ENCODE measurements at regions not wholly inside any gene's neighbourhood (a gene's known extent, or its start where the extent isn't known, plus 50 kb on each side); places are given as distances from the start of the nearest gene placed in this dataset.

- no peaks in the 10 kb centered on the region for H3K36me3 Mint-ChIP-seq
- intact Hi-C loops (cut with micrococcal nuclease) = no loop called here
- Histone ChIP-seq H3K36me3 (replicated peaks in 1 of 2; ENCODE audit: control insufficient read depth in 1 of 2, insufficient read depth in 2 of 2, low read length in 2 of 2) (no peaks in the 10 kb centered on the region), H3K79me2 (ENCODE audit: insufficient read depth, low read length) (no peaks in the 10 kb centered on the region), H3K9me3 (replicated peaks in 1 of 2; ENCODE audit: control insufficient read depth in 1 of 2, insufficient read depth in 1 of 2, low read length in 2 of 2) (no peaks in the 10 kb centered on the region), H3K4me2 (replicated peaks; ENCODE audit: extremely low read depth, low read length, poor library complexity, severe bottlenecking) (no peak overlapping the region), H4K20me1 (ENCODE audit: insufficient read depth, low read length) (no peaks in the 10 kb centered on the region), H2AFZ (ENCODE audit: insufficient read depth, low read depth, low read length, poor library complexity, severe bottlenecking) (no peak overlapping the region), H3K27me3 (ENCODE audit: control insufficient read depth in 2 of 2, insufficient read depth in 2 of 2, low read length in 2 of 2) (no peaks in the 10 kb centered on the region), H3K27ac (ENCODE audit: low read depth in 1 of 2, low read length in 2 of 2) (no peak overlapping the region), H3K4me3 (replicated peaks in 1 of 3; ENCODE audit: low read depth in 2 of 3, low read length in 3 of 3) (no peak overlapping the region), H3K9ac (ENCODE audit: insufficient read depth, low read length, poor library complexity, severe bottlenecking) (no peak overlapping the region), H3K4me1 (ENCODE audit: control insufficient read depth in 1 of 2, insufficient read depth in 2 of 2, low read length in 2 of 2) (no peaks in the 10 kb centered on the region)
- no peak overlapping the region for H3K4me3 Mint-ChIP-seq
- no peak overlapping the region for H3K27ac Mint-ChIP-seq
- no peak for TF ChIP-seq CTCF (IDR thresholded peaks at IDR 0.05)
- H3K9me3 Mint-ChIP-seq = peaks cover 0 to 1% (median 0%) of the 10 kb centered on the region in 7 donors
- H3K4me1 Mint-ChIP-seq = peaks cover 17% of the 10 kb centered on the region
- H3K27me3 Mint-ChIP-seq (ENCODE audit: low read depth in 3 of 3) = peaks cover 2 to 3% (median 2%) of the 10 kb centered on the region in 3 donors
- no CpG with 5 or more reads among the region's 2 CpGs for WGBS (ENCODE audit: insufficient coverage)
- no peak for DNase-seq
Measured at GRCh38 chr10:30730306-30730705, 100.8 kb upstream of the LYZL2 start.

GRCh38 chr10:30728766-30729165, 99.2 kb upstream of the LYZL2 start:
- WGBS (ENCODE audit: insufficient coverage) = 77% methylated on average over 3 of the region's 4 CpGs
- intact Hi-C loops (cut with micrococcal nuclease) = loop anchor here in 1 of 2 donors (5.0 to 10.0 kb wide), 2 partner anchors 1084 to 1266 kb away; no protein-coding TSS in a partner anchor
- Mint-ChIP-seq H3K9me3 (peaks cover 0 to 1% (median 0%) of the 10 kb centered on the region in 7 donors), H3K27ac (no peak overlapping the region), H3K4me3 (no peak overlapping the region), H3K36me3 (no peaks in the 10 kb centered on the region), H3K27me3 (ENCODE audit: low read depth in 3 of 3) (peaks cover 0 to 2% (median 1%) of the 10 kb centered on the region in 3 donors), H3K4me1 (peaks cover 12% of the 10 kb centered on the region)
- Histone ChIP-seq H3K36me3 (replicated peaks in 1 of 2; ENCODE audit: control insufficient read depth in 1 of 2, insufficient read depth in 2 of 2, low read length in 2 of 2) (no peaks in the 10 kb centered on the region), H3K4me2 (replicated peaks; ENCODE audit: extremely low read depth, low read length, poor library complexity, severe bottlenecking) (no peak overlapping the region), H3K27ac (ENCODE audit: low read depth in 1 of 2, low read length in 2 of 2) (no peak overlapping the region), H3K4me1 (ENCODE audit: control insufficient read depth in 1 of 2, insufficient read depth in 2 of 2, low read length in 2 of 2) (no peaks in the 10 kb centered on the region), H3K79me2 (ENCODE audit: insufficient read depth, low read length) (no peaks in the 10 kb centered on the region), H3K27me3 (ENCODE audit: control insufficient read depth in 2 of 2, insufficient read depth in 2 of 2, low read length in 2 of 2) (no peaks in the 10 kb centered on the region), H3K4me3 (replicated peaks in 1 of 3; ENCODE audit: low read depth in 2 of 3, low read length in 3 of 3) (no peak overlapping the region), H3K9me3 (replicated peaks in 1 of 2; ENCODE audit: control insufficient read depth in 1 of 2, insufficient read depth in 1 of 2, low read length in 2 of 2) (no peaks in the 10 kb centered on the region), H3K9ac (ENCODE audit: insufficient read depth, low read length, poor library complexity, severe bottlenecking) (no peak overlapping the region), H4K20me1 (ENCODE audit: insufficient read depth, low read length) (no peaks in the 10 kb centered on the region), H2AFZ (ENCODE audit: insufficient read depth, low read depth, low read length, poor library complexity, severe bottlenecking) (no peak overlapping the region)
- no peak for TF ChIP-seq CTCF (IDR thresholded peaks at IDR 0.05)
- no peak for DNase-seq

Measured in CD14-positive monocyte (primary cell).